ENCODE measurements at regions not wholly inside any gene's neighbourhood (a gene's known extent, or its start where the extent isn't known, plus 50 kb on each side); places are given as distances from the start of the nearest gene placed in this dataset.
"Not testable (repeated sequence)": the region's sequence is repeated elsewhere in the genome, so short reads cannot be mapped to it uniquely, and the experiment has no call there.

DNA sequence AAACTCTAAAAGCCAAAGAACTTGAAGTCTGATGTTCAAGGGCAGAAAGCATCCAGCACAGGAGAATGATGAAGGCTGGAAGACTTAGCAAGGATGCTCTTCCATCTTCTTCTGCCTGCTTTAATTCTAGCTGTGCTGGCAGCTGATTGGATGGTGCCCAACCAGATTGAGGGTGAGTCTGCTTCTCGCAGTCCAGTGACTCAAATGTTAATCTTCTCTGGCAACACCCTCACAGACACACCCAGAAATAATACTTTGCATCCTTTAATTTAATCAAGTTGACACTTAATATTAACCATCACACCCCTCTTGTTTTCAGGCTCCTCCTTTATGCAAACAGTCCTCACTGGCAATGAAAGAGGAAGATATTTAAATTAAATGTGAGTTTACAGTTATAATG lies 321.7 kb downstream of the TEX13C start:
- ChIA-PET CTCF (no interaction called here), POLR2A (no interaction called here)
- no peak overlapping the region for H3K4me3 Mint-ChIP-seq
- no peaks in the 10 kb centered on the region for H3K27me3 Mint-ChIP-seq
- H3K27ac Mint-ChIP-seq = no peak overlapping the region
- no peak for DNase-seq
- H3K4me1 Mint-ChIP-seq = no peaks in the 10 kb centered on the region
- no peaks in the 10 kb centered on the region for H3K9me3 Mint-ChIP-seq
- H3K36me3 Mint-ChIP-seq (ENCODE audit: low read depth) = no peaks in the 10 kb centered on the region

- H3K4me1 Mint-ChIP-seq = no peaks in the 10 kb centered on the region
- H3K36me3 Mint-ChIP-seq (ENCODE audit: low read depth) = no peaks in the 10 kb centered on the region
- H3K27me3 Mint-ChIP-seq = no peaks in the 10 kb centered on the region
- POLR2A ChIA-PET = no interaction called here
- no peaks in the 10 kb centered on the region for H3K9me3 Mint-ChIP-seq
- H3K4me3 Mint-ChIP-seq = no peak overlapping the region
- CTCF ChIA-PET = no interaction called here
- H3K27ac Mint-ChIP-seq = no peak overlapping the region
- DNase-seq = no peak
Measured at GRCh38 chrX:125646195-125646594, 326.5 kb downstream of the TEX13C start.

DNA sequence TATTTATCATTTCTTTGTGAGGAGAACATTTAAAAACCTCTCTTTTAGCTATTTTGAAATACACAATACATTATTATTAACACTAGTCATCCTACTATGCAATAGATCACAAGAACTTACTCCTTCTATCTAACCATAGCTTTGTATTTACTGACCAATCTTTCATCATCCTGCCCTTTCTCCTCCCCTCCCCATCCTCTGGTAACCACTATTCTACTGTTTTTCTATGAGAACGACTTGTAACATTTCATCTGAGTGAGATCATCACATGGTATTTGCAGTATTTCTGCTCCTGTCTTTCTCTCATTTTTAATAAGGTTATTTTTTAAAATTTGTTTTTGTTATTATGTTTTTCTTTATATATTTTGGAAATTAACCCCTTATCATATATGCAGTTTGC lies 331.8 kb downstream of the TEX13C start:
- H3K36me3 Mint-ChIP-seq (ENCODE audit: low read depth) = no peaks in the 10 kb centered on the region
- H3K27me3 Mint-ChIP-seq = no peaks in the 10 kb centered on the region
- no peaks in the 10 kb centered on the region for H3K9me3 Mint-ChIP-seq
- CTCF ChIA-PET = no interaction called here
- no peak overlapping the region for H3K4me3 Mint-ChIP-seq
- no peaks in the 10 kb centered on the region for H3K4me1 Mint-ChIP-seq
- POLR2A ChIA-PET = no interaction called here
- no peak for DNase-seq
- H3K27ac Mint-ChIP-seq = no peak overlapping the region

GRCh38 chrX:125654501-125654900 lies 334.8 kb downstream of the TEX13C start:
- no peak for DNase-seq
- Mint-ChIP-seq H3K4me3 (no peak overlapping the region), H3K36me3 (ENCODE audit: low read depth) (no peaks in the 10 kb centered on the region), H3K27me3 (no peaks in the 10 kb centered on the region), H3K27ac (no peak overlapping the region), H3K4me1 (no peaks in the 10 kb centered on the region), H3K9me3 (no peaks in the 10 kb centered on the region)
- ChIA-PET POLR2A (no interaction called here), CTCF (no interaction called here)

GRCh38 chrX:125673758-125674157 lies 354.1 kb downstream of the TEX13C start:
- Mint-ChIP-seq H3K36me3 (ENCODE audit: low read depth) (no peaks in the 10 kb centered on the region), H3K4me3 (no peak overlapping the region), H3K9me3 (no peaks in the 10 kb centered on the region), H3K27ac (no peak overlapping the region), H3K27me3 (no peaks in the 10 kb centered on the region), H3K4me1 (no peaks in the 10 kb centered on the region)
- CTCF ChIA-PET = no interaction called here
- POLR2A ChIA-PET = no interaction called here
- DNase-seq = no peak

GRCh38 chrX:125678258-125678657 lies 358.6 kb downstream of the TEX13C start:
- no peak for DNase-seq
- H3K4me1 Mint-ChIP-seq = no peaks in the 10 kb centered on the region
- CTCF ChIA-PET = no interaction called here

GRCh38 chrX:125680366-125680765 lies 360.7 kb downstream of the TEX13C start:
- Mint-ChIP-seq H3K4me3 (no peak overlapping the region), H3K4me1 (no peaks in the 10 kb centered on the region), H3K9me3 (no peaks in the 10 kb centered on the region), H3K27me3 (no peaks in the 10 kb centered on the region), H3K36me3 (ENCODE audit: low read depth) (no peaks in the 10 kb centered on the region), H3K27ac (no peak overlapping the region)
- DNase-seq = no peak
- POLR2A ChIA-PET = no interaction called here
- CTCF ChIA-PET = no interaction called here

More at GRCh38 chrX:125678258-125678657, 358.6 kb downstream of the TEX13C start:
- Mint-ChIP-seq H3K9me3 (no peaks in the 10 kb centered on the region), H3K36me3 (ENCODE audit: low read depth) (no peaks in the 10 kb centered on the region), H3K4me3 (no peak overlapping the region), H3K27me3 (no peaks in the 10 kb centered on the region), H3K27ac (no peak overlapping the region)
- POLR2A ChIA-PET = no interaction called here

DNA sequence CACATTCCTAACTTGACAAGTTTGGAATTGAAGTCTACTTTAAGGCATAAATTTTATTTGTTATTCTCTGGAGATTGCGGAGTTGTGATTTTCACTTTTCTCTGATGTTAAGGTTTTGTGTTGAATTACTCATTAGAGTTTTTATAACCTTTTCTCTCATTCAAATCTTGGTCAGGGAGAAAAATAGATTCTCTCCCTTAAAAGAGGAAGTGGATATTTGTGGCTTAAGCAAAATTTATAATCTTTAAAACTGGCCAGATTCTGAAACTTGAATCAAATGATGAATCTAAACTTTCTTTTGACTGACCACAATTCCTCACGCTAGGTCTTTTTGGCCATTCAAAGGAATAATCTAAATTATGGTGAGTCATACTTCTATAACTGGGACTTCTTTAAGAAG lies 361.4 kb downstream of the TEX13C start:
- POLR2A ChIA-PET = no interaction called here
- Mint-ChIP-seq H3K27ac (no peak overlapping the region), H3K27me3 (no peaks in the 10 kb centered on the region), H3K36me3 (ENCODE audit: low read depth) (no peaks in the 10 kb centered on the region), H3K4me3 (no peak overlapping the region), H3K4me1 (no peaks in the 10 kb centered on the region), H3K9me3 (no peaks in the 10 kb centered on the region)
- DNase-seq = no peak
- CTCF ChIA-PET = no interaction called here

- Mint-ChIP-seq H3K27me3 (no peaks in the 10 kb centered on the region), H3K9me3 (no peaks in the 10 kb centered on the region), H3K36me3 (ENCODE audit: low read depth) (no peaks in the 10 kb centered on the region), H3K4me3 (no peak overlapping the region), H3K4me1 (no peaks in the 10 kb centered on the region), H3K27ac (no peak overlapping the region)
- ChIA-PET POLR2A (no interaction called here), CTCF (no interaction called here)
- DNase-seq = no peak
Measured at GRCh38 chrX:125681507-125681906, 361.8 kb downstream of the TEX13C start.

DNA sequence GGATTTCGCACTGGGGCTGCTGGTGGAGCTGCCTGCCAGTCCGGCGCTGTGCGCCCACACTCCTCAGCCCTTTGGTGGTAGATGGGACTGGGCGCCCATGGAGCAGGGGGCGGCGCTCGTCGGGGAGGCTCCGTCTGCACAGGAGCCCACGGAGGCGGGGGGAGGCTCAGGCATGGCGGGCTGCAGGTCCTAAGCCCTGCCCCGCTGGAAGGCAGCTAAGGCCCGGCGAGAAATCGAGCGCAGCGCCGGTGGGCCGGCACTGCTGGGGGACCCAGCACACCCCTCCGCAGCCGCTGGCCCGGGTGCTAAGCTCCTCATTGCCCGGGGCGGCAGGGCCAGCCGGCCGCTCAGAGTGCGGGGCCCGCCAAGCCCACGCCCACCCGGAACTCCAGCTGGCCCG lies 370.9 kb downstream of the TEX13C start:
- H3K4me1 Mint-ChIP-seq; CTCF ChIA-PET; H3K9me3 Mint-ChIP-seq; H3K27me3 Mint-ChIP-seq; POLR2A ChIA-PET; DNase-seq; H3K4me3 Mint-ChIP-seq; H3K27ac Mint-ChIP-seq; H3K36me3 Mint-ChIP-seq (ENCODE audit: low read depth): not testable (repeated sequence)

DNA sequence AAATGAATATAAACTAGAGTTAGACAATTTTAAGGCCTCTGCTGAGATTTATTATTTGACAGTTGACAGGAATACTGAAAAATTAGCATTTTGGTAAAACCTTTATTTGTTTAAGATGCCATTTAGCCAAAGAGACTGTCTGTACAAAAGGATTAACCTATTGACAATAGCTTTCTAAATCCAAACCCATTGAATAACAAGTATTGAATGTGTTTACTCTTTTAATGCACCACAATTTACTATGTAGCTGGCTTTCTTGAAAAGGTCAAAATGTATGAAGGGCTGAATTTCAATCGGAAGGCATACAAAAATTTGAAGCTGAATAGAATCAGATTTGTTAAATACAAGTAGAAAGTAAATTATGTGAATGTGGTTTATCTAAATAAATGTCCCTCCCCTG lies 374.5 kb downstream of the TEX13C start:
- ChIA-PET POLR2A (no interaction called here), CTCF (no interaction called here)
- Mint-ChIP-seq H3K27me3 (no peaks in the 10 kb centered on the region), H3K4me3 (no peak overlapping the region), H3K27ac (no peak overlapping the region), H3K9me3 (no peaks in the 10 kb centered on the region), H3K4me1 (no peaks in the 10 kb centered on the region), H3K36me3 (ENCODE audit: low read depth) (no peaks in the 10 kb centered on the region)
- no peak for DNase-seq

DNA sequence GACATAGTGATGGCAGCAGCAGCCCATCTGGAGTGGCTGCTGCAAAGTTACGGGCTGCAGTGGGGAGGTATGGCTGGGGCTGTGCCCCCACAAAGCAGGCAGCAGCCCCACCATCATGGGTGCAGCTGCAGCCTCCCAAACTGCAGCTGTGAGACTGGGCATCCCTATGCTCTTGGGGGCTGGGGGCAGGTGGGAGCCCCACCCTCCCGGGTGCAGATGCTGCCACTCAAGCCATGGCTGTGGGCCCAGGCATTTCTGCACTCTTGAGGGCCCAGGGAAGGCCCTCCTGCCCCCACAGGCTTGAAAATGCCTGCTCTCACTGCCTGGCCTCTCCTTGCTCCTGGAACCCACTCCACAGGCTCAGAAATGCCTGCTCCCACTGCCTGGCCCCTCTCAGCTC lies 389.4 kb downstream of the TEX13C start:
- no peaks in the 10 kb centered on the region for H3K9me3 Mint-ChIP-seq
- CTCF ChIA-PET = no interaction called here
- no peaks in the 10 kb centered on the region for H3K36me3 Mint-ChIP-seq (ENCODE audit: low read depth)
- H3K27ac Mint-ChIP-seq = no peak overlapping the region
- H3K4me1 Mint-ChIP-seq = no peaks in the 10 kb centered on the region
- H3K27me3 Mint-ChIP-seq = no peaks in the 10 kb centered on the region
- H3K4me3 Mint-ChIP-seq = no peak overlapping the region
- POLR2A ChIA-PET = no interaction called here
- DNase-seq = no peak

DNA sequence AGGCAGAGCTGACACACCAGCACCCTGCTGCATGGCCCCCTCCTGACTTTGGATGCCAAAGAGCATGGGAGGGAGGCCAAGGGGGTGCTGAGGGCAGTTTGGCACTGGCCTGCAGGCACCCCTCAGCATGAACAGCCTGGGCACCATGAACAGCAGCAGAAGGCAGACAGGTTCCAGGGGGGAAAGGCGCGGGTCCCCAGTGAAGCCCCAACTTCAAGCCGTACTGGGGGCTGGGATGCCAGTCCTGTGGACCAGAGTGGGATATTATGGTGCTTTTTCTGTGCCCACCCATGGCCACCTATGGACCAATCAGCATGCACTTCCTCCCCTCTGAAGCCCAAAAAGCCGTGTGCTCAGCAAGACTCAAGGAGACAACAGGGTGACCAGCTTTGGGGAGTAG lies 389.9 kb downstream of the TEX13C start:
- no peak for DNase-seq
- no peak overlapping the region for H3K27ac Mint-ChIP-seq
- no peak overlapping the region for H3K4me3 Mint-ChIP-seq
- H3K9me3 Mint-ChIP-seq = no peaks in the 10 kb centered on the region
- no peaks in the 10 kb centered on the region for H3K27me3 Mint-ChIP-seq
- ChIA-PET POLR2A (no interaction called here), CTCF (no interaction called here)
- no peaks in the 10 kb centered on the region for H3K4me1 Mint-ChIP-seq
- no peaks in the 10 kb centered on the region for H3K36me3 Mint-ChIP-seq (ENCODE audit: low read depth)

DNA sequence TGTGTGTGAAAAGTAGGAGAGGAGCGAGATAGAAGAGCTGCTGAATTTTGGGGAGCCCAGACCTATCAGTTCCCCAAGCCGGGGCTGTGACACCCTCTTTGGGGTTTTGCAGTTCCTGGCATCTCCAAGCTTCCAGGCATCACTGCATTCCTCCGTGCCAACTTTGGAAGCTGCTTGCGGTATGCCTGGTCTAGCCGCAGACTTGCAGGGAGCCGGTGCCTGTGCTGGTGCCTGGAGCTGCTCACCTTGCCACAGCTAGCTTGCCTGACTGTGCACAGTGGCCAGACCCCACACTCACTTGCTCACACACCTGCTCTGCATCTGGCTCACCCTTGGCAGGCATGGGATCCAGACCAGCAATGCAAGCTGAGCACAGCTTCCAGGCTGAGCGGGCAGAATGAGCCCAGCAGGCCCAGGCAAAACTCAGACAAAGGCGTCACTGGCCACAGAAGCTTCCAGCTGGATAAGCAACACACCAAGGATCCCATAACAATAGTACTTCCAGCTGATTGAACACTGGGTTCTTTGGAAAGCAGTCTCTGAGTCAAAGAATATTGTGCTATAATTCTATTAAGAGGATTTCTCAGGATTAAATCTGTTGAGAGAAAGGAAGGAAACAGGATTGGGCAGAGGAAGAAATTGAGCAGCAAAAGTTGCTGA lies 390.9 kb downstream of the TEX13C start:
- H3K4me1 Mint-ChIP-seq = no peaks in the 10 kb centered on the region
- ChIA-PET POLR2A (no interaction called here), CTCF (no interaction called here)

DNA sequence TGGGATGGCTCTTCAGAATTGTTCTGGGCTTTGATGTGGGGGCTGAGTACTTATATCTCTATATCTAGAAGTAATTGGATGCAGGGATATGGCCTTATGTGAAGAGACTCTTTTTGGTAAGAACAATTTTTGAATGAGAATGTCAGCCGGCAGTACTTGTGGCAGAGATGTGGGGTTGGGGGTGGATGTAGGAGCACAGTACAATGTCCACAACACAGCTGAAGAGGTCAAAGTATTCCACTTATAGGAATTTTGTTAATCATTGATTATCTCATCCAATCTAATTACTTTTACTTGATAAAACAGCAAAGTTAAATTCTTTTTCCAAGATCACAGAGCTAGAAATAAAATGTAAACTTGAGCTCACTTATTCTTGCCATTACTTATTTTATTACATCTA lies 391.4 kb downstream of the TEX13C start:
- no peak overlapping the region for H3K4me3 Mint-ChIP-seq
- CTCF ChIA-PET = no interaction called here
- POLR2A ChIA-PET = no interaction called here
- no peak overlapping the region for H3K27ac Mint-ChIP-seq
- no peaks in the 10 kb centered on the region for H3K36me3 Mint-ChIP-seq (ENCODE audit: low read depth)
- no peaks in the 10 kb centered on the region for H3K27me3 Mint-ChIP-seq
- no peaks in the 10 kb centered on the region for H3K4me1 Mint-ChIP-seq
- no peaks in the 10 kb centered on the region for H3K9me3 Mint-ChIP-seq
- DNase-seq = no peak

More for the DNA sequence above, 390.9 kb downstream of the TEX13C start:
- Mint-ChIP-seq H3K4me3 (no peak overlapping the region), H3K27ac (no peak overlapping the region), H3K9me3 (no peaks in the 10 kb centered on the region), H3K36me3 (ENCODE audit: low read depth) (no peaks in the 10 kb centered on the region), H3K27me3 (no peaks in the 10 kb centered on the region)
- DNase-seq = no peak
